ENCODE measurements at regions not wholly inside any gene's neighbourhood (a gene's known extent, or its start where the extent isn't known, plus 50 kb on each side); places are given as distances from the start of the nearest gene placed in this dataset.

DNA sequence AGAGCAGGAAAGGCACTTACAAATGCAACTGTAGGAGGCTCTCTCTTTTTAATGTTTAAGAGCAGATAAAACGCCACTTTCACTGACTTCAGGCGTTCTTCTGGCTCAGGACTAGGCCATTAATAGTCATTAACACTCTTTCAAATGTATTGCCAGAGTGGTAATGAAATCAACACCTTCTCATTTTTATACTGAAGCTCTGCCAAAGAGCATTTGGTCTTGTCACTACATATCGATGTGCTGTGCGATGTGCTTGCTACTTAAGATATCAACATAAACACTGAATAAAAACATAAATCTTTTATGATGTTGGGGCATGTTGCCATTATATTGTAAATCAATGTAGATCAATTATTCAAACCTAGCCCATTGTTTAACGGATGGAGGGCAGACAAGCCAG lies 634.7 kb downstream of the ARL4A start:
- H3K4me3 ChIP-seq (replicated peaks; ENCODE audit: insufficient read depth, low read length), result no peak overlapping the region
- no peak overlapping the region for H3K27ac ChIP-seq (replicated peaks)
- TF ChIP-seq POLR2AphosphoS5 (IDR thresholded peaks at IDR 0.05; ENCODE audit: low read depth), result no peak
- no peak for TF ChIP-seq REST (IDR thresholded peaks at IDR 0.05; ENCODE audit: insufficient replicate concordance, low read depth)
- no peak for TF ChIP-seq GABPA (IDR thresholded peaks at IDR 0.05; ENCODE audit: low read depth)
- TF ChIP-seq CTCF (IDR thresholded peaks at IDR 0.05; ENCODE audit: insufficient read depth, low read length), result no peak
- TF ChIP-seq SPI1 (IDR thresholded peaks at IDR 0.05; ENCODE audit: borderline replicate concordance, low read depth), result no peak
- DNase-seq (ENCODE audit: low read depth in 1 of 2, low spot score in 1 of 2), result no peak
- no peaks in the 10 kb centered on the region for H3K27me3 ChIP-seq (ENCODE audit: insufficient read depth, poor library complexity, severe bottlenecking)

- Histone ChIP-seq H3K27ac (replicated peaks) (no peak overlapping the region), H3K27me3 (ENCODE audit: insufficient read depth, poor library complexity, severe bottlenecking) (no peaks in the 10 kb centered on the region), H3K4me3 (replicated peaks; ENCODE audit: insufficient read depth, low read length) (no peak overlapping the region)
- DNase-seq (ENCODE audit: low read depth in 1 of 2, low spot score in 1 of 2), result no peak
- no peak for TF ChIP-seq REST (IDR thresholded peaks at IDR 0.05; ENCODE audit: insufficient replicate concordance, low read depth)
- TF ChIP-seq POLR2AphosphoS5 (IDR thresholded peaks at IDR 0.05; ENCODE audit: low read depth), result no peak
- TF ChIP-seq GABPA (IDR thresholded peaks at IDR 0.05; ENCODE audit: low read depth), result no peak
- TF ChIP-seq SPI1 (IDR thresholded peaks at IDR 0.05; ENCODE audit: borderline replicate concordance, low read depth), result no peak
Measured at GRCh38 chr7:13327669-13328068, 640.2 kb downstream of the ARL4A start.

DNA sequence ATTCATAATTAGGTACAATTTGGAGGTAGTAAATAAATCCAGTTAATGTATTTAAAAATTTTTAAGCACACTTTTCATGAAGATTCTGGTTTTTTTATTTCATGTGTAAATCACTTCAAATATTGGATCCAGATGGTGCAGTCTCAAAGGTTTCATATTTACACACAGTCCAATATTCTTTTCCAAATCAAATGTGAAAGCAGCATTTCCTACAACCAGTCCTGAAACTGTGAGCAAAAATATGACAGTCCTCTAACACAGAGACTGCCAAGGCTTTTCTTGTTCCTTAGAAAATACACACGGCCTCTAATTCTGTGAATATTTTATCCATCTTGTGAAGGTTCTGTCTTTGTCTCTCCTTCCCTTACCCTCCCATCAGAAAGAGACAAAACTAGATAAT lies 645.9 kb downstream of the ARL4A start:
- no peak for DNase-seq (ENCODE audit: low read depth in 1 of 2, low spot score in 1 of 2)
- no peaks in the 10 kb centered on the region for H3K27me3 ChIP-seq (ENCODE audit: insufficient read depth, poor library complexity, severe bottlenecking)

More for the DNA sequence above, 645.9 kb downstream of the ARL4A start:
- Histone ChIP-seq H3K27ac (replicated peaks) (no peak overlapping the region), H3K4me3 (replicated peaks; ENCODE audit: insufficient read depth, low read length) (no peak overlapping the region)
- TF ChIP-seq CTCF (IDR thresholded peaks at IDR 0.05; ENCODE audit: insufficient read depth, low read length) (no peak), REST (IDR thresholded peaks at IDR 0.05; ENCODE audit: insufficient replicate concordance, low read depth) (no peak), POLR2AphosphoS5 (IDR thresholded peaks at IDR 0.05; ENCODE audit: low read depth) (no peak), SPI1 (IDR thresholded peaks at IDR 0.05; ENCODE audit: borderline replicate concordance, low read depth) (no peak), GABPA (IDR thresholded peaks at IDR 0.05; ENCODE audit: low read depth) (no peak)
